ENCODE measurements at regions not wholly inside any gene's neighbourhood (a gene's known extent, or its start where the extent isn't known, plus 50 kb on each side); places are given as distances from the start of the nearest gene placed in this dataset.

- POLR2A ChIA-PET: no interaction called here
- no peak overlapping the region for H3K27ac ChIP-seq (ENCODE audit: low read depth, low read length)
- no peak for DNase-seq (ENCODE audit: low read depth, low spot score)
- no peaks in the 10 kb centered on the region for H3K9me3 ChIP-seq (ENCODE audit: control insufficient read depth, insufficient read depth, low read length)
- H3K27me3 ChIP-seq (ENCODE audit: control insufficient read depth, insufficient read depth, low read length): no peaks in the 10 kb centered on the region
- TF ChIP-seq CTCF (IDR thresholded peaks at IDR 0.05; ENCODE audit: low read depth, low read length): no peak
- CTCF ChIA-PET: no interaction called here
- no peak overlapping the region for H3K4me3 ChIP-seq (ENCODE audit: low read depth, low read length)
These were observed 131.6 kb upstream of the LRRC7 start for GRCh38 chr1:69436151-69436550.

GRCh38 chr1:69438056-69438795 lies 129.5 kb upstream of the LRRC7 start:
- POLR2A ChIA-PET: no interaction called here
- CTCF ChIA-PET: no interaction called here
- no peak for TF ChIP-seq CTCF (IDR thresholded peaks at IDR 0.05; ENCODE audit: low read depth, low read length)
- Histone ChIP-seq H3K9me3 (ENCODE audit: control insufficient read depth, insufficient read depth, low read length) (no peaks in the 10 kb centered on the region), H3K4me3 (ENCODE audit: low read depth, low read length) (no peak overlapping the region), H3K27me3 (ENCODE audit: control insufficient read depth, insufficient read depth, low read length) (no peaks in the 10 kb centered on the region), H3K27ac (ENCODE audit: low read depth, low read length) (no peak overlapping the region)
- DNase-seq (ENCODE audit: low read depth, low spot score): no peak

- H3K27me3 ChIP-seq (ENCODE audit: control insufficient read depth, insufficient read depth, low read length): no peaks in the 10 kb centered on the region
- no peak overlapping the region for H3K27ac ChIP-seq (ENCODE audit: low read depth, low read length)
- POLR2A ChIA-PET: no interaction called here
- TF ChIP-seq CTCF (IDR thresholded peaks at IDR 0.05; ENCODE audit: low read depth, low read length): no peak
- CTCF ChIA-PET: no interaction called here
- no peak for DNase-seq (ENCODE audit: low read depth, low spot score)
- no peaks in the 10 kb centered on the region for H3K9me3 ChIP-seq (ENCODE audit: control insufficient read depth, insufficient read depth, low read length)
- no peak overlapping the region for H3K4me3 ChIP-seq (ENCODE audit: low read depth, low read length)
These were observed 126.2 kb upstream of the LRRC7 start for GRCh38 chr1:69441496-69441895.

- no peak overlapping the region for H3K4me3 ChIP-seq (ENCODE audit: low read depth, low read length)
- ChIA-PET CTCF (no interaction called here), POLR2A (no interaction called here)
- H3K27ac ChIP-seq (ENCODE audit: low read depth, low read length): no peak overlapping the region
- H3K9me3 ChIP-seq (ENCODE audit: control insufficient read depth, insufficient read depth, low read length): no peaks in the 10 kb centered on the region
- no peaks in the 10 kb centered on the region for H3K27me3 ChIP-seq (ENCODE audit: control insufficient read depth, insufficient read depth, low read length)
- no peak for TF ChIP-seq CTCF (IDR thresholded peaks at IDR 0.05; ENCODE audit: low read depth, low read length)
- DNase-seq (ENCODE audit: low read depth, low spot score): no peak
These were observed 116.5 kb upstream of the LRRC7 start for GRCh38 chr1:69451196-69451595.

DNA sequence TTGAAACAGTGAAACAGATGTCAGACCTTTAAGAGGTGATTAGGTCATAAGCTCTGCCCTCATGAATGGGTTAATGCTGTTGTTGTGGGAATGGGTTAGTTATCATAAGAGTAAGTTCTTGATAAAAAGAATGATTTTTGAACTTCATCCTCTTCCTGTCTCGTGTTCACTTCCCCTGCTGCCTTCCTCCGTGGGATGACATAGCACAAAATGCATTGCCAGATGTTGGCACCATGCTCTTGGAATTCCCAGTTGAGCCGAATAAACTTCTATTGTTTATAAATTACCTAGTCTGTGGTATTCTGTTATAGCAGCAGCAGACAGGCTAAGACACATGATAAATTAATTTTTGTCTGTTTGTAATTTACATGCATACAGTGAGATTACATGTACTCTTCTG lies 112.0 kb upstream of the LRRC7 start:
- H3K27ac ChIP-seq (ENCODE audit: low read depth, low read length): no peak overlapping the region
- no peak for TF ChIP-seq CTCF (IDR thresholded peaks at IDR 0.05; ENCODE audit: low read depth, low read length)
- no peak overlapping the region for H3K4me3 ChIP-seq (ENCODE audit: low read depth, low read length)
- H3K27me3 ChIP-seq (ENCODE audit: control insufficient read depth, insufficient read depth, low read length): no peaks in the 10 kb centered on the region
- H3K9me3 ChIP-seq (ENCODE audit: control insufficient read depth, insufficient read depth, low read length): no peaks in the 10 kb centered on the region
- no peak for DNase-seq (ENCODE audit: low read depth, low spot score)
- ChIA-PET CTCF (no interaction called here), POLR2A (no interaction called here)
